ENCODE measurements at regions not wholly inside any gene's neighbourhood (a gene's known extent, or its start where the extent isn't known, plus 50 kb on each side); places are given as distances from the start of the nearest gene placed in this dataset.

DNA sequence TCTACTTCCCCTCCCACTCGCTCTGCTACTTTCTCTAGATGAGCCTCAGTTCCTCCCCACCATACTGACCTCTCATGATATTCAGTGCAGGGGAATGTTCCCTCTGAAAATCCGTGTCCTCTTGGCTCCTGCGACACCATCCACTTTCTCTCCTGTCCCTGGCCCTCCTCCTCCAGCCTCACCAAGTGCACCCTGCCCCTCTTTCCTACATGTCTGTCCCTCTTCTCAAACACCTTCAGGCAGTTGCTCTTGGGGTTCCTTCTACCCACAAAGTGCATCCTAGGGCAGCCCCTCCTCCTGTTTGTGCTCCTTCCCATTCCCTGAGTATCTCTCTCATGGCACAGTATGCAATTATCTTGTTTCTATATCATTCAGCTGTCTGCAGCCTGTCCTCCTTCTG, 246.4 kb upstream of the RAB6C start:
- no peak for TF ChIP-seq CTCF (conservative IDR thresholded peaks at IDR 0.05 in 1 of 2, IDR thresholded peaks at IDR 0.05 in 1 of 2; ENCODE audit: low read depth in 1 of 2, low read length in 2 of 2)
- TF ChIP-seq EZH2 (IDR thresholded peaks at IDR 0.05; ENCODE audit: low read length, missing control alignments), result no peak
